ENCODE measurements at regions not wholly inside any gene's neighbourhood (a gene's known extent, or its start where the extent isn't known, plus 50 kb on each side); places are given as distances from the start of the nearest gene placed in this dataset.

DNA sequence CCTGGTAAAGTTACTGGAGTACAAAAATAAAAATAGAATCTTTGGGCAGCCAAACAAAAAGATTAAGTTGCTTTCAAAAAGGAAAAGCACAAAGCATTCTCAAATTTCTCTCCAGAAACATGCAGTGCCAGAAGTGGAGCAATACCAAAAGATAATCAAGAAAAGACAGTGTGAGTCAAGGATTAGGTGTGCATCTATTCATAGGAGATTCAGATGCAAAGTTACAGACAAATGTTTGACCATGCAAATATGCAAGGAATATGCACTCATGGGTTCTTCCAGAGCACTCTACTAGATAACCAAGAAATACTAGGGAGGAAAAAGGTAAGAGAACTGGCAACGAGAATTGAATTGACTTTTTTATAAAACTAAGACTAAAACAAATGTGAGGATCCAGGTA, 51.8 kb upstream of the CDH20 start:
- no peak for ATAC-seq
- TF ChIP-seq, protein P1, sequence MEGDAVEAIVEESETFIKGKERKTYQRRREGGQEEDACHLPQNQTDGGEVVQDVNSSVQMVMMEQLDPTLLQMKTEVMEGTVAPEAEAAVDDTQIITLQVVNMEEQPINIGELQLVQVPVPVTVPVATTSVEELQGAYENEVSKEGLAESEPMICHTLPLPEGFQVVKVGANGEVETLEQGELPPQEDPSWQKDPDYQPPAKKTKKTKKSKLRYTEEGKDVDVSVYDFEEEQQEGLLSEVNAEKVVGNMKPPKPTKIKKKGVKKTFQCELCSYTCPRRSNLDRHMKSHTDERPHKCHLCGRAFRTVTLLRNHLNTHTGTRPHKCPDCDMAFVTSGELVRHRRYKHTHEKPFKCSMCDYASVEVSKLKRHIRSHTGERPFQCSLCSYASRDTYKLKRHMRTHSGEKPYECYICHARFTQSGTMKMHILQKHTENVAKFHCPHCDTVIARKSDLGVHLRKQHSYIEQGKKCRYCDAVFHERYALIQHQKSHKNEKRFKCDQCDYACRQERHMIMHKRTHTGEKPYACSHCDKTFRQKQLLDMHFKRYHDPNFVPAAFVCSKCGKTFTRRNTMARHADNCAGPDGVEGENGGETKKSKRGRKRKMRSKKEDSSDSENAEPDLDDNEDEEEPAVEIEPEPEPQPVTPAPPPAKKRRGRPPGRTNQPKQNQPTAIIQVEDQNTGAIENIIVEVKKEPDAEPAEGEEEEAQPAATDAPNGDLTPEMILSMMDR (IDR thresholded peaks at IDR 0.05), result no peak
- no peak for TF ChIP-seq POLR2A (IDR thresholded peaks at IDR 0.05)
- no peaks in the 10 kb centered on the region for H3K9me3 ChIP-seq
- 45 to 52% methylated on average over 1 of the region's 1 CpG for WGBS, 2 donors
- no peak for DNase-seq
- H3K27me3 ChIP-seq, result no peaks in the 10 kb centered on the region
- H3K36me3 ChIP-seq (replicated peaks in 1 of 2; ENCODE audit: insufficient read depth in 1 of 2, low read depth in 2 of 2), result no peaks in the 10 kb centered on the region
- no peak overlapping the region for H3K4me3 ChIP-seq
- intact Hi-C loops (cut with DNase I), result no loop called here
- H3K4me1 ChIP-seq, result no peaks in the 10 kb centered on the region
- H3K27ac ChIP-seq, result no peak overlapping the region

DNA sequence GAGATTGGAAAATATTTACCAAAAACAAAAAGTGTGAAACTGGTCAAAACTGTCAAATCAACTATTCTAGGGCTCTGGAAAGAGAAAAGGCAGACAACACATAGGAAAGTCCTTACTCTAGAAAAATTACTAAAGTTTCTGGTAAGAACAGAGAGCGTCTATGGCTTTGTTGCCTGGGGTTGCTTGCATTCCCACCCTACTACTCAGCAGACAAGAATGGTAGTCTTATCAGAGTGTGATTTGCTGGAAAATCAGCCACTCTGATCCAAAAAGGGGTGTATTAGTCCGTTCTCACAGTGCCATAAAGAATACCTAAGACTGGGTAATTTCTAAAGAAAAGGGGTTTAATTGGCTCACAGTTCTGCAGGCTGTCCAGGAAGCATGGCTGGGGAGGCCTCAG, 50.3 kb upstream of the CDH20 start:
- no peak for DNase-seq
- no peak overlapping the region for H3K4me3 ChIP-seq
- no peak for ATAC-seq
- H3K9me3 ChIP-seq, result no peaks in the 10 kb centered on the region
- H3K4me1 ChIP-seq, result no peaks in the 10 kb centered on the region
- intact Hi-C loops (cut with DNase I), result no loop called here
- no peaks in the 10 kb centered on the region for H3K27me3 ChIP-seq
- H3K27ac ChIP-seq, result no peak overlapping the region
- 50 to 68% methylated on average over 2 of the region's 2 CpGs for WGBS, 2 donors
- no peaks in the 10 kb centered on the region for H3K36me3 ChIP-seq (replicated peaks in 1 of 2; ENCODE audit: insufficient read depth in 1 of 2, low read depth in 2 of 2)
- TF ChIP-seq, protein P1 (IDR thresholded peaks at IDR 0.05), result no peak
- no peak for TF ChIP-seq POLR2A (IDR thresholded peaks at IDR 0.05)

Measured in body of pancreas (tissue), 4 donors.